ENCODE measurements at regions not wholly inside any gene's neighbourhood (a gene's known extent, or its start where the extent isn't known, plus 50 kb on each side); places are given as distances from the start of the nearest gene placed in this dataset.

GRCh38 chr14:95417492-95417891 lies 97.8 kb upstream of the CLMN start:
- TF ChIP-seq CTCF (IDR thresholded peaks at IDR 0.05; ENCODE audit: low read depth, low read length, missing input control): no peak
- TF ChIP-seq JUND (IDR thresholded peaks at IDR 0.05): no peak

Measured in liver (tissue), 3 donors.